ENCODE measurements at regions not wholly inside any gene's neighbourhood (a gene's known extent, or its start where the extent isn't known, plus 50 kb on each side); places are given as distances from the start of the nearest gene placed in this dataset.

DNA sequence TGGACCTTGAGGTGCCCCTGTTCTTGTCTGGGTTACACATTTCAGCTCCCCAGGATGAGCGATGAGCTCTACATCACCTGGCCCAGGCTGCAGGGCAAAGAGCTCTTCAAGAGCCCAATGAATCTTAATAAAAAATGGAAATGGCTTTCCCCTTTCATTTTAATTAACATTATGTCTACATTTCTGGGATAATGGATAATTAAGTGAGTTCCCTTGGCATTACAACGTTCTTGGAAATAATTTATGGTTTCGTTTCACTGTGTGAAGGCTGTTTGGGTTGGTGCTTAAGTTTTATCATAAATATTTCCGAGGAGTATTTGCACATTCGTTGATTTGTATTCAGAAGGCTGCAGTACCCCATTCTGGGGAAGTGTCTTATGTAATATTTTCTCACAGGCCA is 678.3 kb upstream of the EEF2KMT start:
- Histone ChIP-seq H2AFZ (ENCODE audit: low read depth, low read length) (no peak overlapping the region), H3K27ac (ENCODE audit: low read length) (no peak overlapping the region), H4K20me1 (ENCODE audit: insufficient read depth, low read length) (no peaks in the 10 kb centered on the region), H3K4me3 (ENCODE audit: low read length) (no peak overlapping the region), H3K27me3 (ENCODE audit: low read depth, low read length) (no peaks in the 10 kb centered on the region), H3K4me2 (ENCODE audit: low read length) (no peak overlapping the region), H3K79me2 (ENCODE audit: low read length) (no peaks in the 10 kb centered on the region), H3K4me1 (ENCODE audit: low read length) (no peaks in the 10 kb centered on the region), H3K9me3 (ENCODE audit: insufficient read depth, low read length) (no peaks in the 10 kb centered on the region), H3K36me3 (replicated peaks; ENCODE audit: low read depth, low read length) (no peaks in the 10 kb centered on the region), H3K9ac (ENCODE audit: low read length) (no peak overlapping the region)
- no peak for TF ChIP-seq EZH2phosphoT487 (IDR thresholded peaks at IDR 0.05; ENCODE audit: low read depth)
- TF ChIP-seq, protein P1, sequence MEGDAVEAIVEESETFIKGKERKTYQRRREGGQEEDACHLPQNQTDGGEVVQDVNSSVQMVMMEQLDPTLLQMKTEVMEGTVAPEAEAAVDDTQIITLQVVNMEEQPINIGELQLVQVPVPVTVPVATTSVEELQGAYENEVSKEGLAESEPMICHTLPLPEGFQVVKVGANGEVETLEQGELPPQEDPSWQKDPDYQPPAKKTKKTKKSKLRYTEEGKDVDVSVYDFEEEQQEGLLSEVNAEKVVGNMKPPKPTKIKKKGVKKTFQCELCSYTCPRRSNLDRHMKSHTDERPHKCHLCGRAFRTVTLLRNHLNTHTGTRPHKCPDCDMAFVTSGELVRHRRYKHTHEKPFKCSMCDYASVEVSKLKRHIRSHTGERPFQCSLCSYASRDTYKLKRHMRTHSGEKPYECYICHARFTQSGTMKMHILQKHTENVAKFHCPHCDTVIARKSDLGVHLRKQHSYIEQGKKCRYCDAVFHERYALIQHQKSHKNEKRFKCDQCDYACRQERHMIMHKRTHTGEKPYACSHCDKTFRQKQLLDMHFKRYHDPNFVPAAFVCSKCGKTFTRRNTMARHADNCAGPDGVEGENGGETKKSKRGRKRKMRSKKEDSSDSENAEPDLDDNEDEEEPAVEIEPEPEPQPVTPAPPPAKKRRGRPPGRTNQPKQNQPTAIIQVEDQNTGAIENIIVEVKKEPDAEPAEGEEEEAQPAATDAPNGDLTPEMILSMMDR (IDR thresholded peaks at IDR 0.05; ENCODE audit: low read depth, low read length): no peak

DNA sequence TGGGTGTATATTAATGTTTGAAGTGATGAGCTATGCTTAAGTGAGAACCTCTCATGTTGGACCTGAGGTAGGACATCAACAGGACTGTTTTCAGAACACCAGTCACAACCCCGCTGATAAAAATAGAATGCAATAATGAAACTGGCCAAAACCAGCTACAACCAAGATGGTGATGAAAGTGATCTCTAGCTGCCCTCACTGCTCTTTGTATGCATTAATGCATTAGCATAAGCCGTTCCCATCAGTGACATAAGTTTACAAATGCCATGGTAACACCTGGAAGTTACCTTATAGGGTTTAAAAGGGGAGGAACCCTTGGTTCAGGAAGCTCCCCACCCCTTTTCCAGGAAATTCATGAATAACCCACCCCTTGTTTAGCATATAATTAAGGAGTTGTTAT is 672.5 kb upstream of the EEF2KMT start:
- no peak overlapping the region for H3K4me2 ChIP-seq (ENCODE audit: low read length)
- H3K4me1 ChIP-seq (ENCODE audit: low read length): no peaks in the 10 kb centered on the region
- TF ChIP-seq EZH2phosphoT487 (IDR thresholded peaks at IDR 0.05; ENCODE audit: low read depth): no peak
- no peak overlapping the region for H3K9ac ChIP-seq (ENCODE audit: low read length)
- H3K4me3 ChIP-seq (ENCODE audit: low read length): no peak overlapping the region
- H3K27me3 ChIP-seq (ENCODE audit: low read depth, low read length): no peaks in the 10 kb centered on the region
- H3K27ac ChIP-seq (ENCODE audit: low read length): no peak overlapping the region
- no peaks in the 10 kb centered on the region for H3K36me3 ChIP-seq (replicated peaks; ENCODE audit: low read depth, low read length)
- H3K79me2 ChIP-seq (ENCODE audit: low read length): no peaks in the 10 kb centered on the region
- H2AFZ ChIP-seq (ENCODE audit: low read depth, low read length): no peak overlapping the region
- no peaks in the 10 kb centered on the region for H3K9me3 ChIP-seq (ENCODE audit: insufficient read depth, low read length)
- H4K20me1 ChIP-seq (ENCODE audit: insufficient read depth, low read length): no peaks in the 10 kb centered on the region

- no peaks in the 10 kb centered on the region for H3K79me2 ChIP-seq (ENCODE audit: low read length)
Observed at GRCh38 chr16:5769513-5769912, 671.9 kb upstream of the EEF2KMT start.

DNA sequence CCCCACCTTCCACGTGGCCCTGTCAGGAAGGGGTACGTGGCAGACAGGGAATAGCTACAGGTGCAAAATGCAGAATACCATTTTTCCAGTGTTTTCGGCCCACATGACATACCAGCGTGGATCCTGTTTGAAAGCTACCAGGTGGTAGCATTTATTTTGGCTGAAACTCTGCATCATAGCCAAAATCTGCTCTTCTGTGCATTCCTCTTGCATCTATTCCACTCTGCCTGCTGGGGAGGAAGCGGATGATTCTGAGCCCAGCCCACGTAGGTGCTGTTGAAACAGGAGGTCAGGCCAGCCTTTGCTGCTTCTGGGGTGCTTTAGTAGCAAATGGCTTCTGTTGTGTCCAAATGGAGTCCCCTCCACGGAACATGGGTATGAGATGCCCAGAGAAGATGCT is 670.9 kb upstream of the EEF2KMT start:
- Histone ChIP-seq H3K4me3 (ENCODE audit: low read length) (no peak overlapping the region), H3K27ac (ENCODE audit: low read length) (no peak overlapping the region), H3K9ac (ENCODE audit: low read length) (no peak overlapping the region), H2AFZ (ENCODE audit: low read depth, low read length) (no peak overlapping the region), H3K4me1 (ENCODE audit: low read length) (no peaks in the 10 kb centered on the region), H3K79me2 (ENCODE audit: low read length) (no peaks in the 10 kb centered on the region), H3K9me3 (ENCODE audit: insufficient read depth, low read length) (no peaks in the 10 kb centered on the region), H3K4me2 (ENCODE audit: low read length) (no peak overlapping the region), H4K20me1 (ENCODE audit: insufficient read depth, low read length) (no peaks in the 10 kb centered on the region), H3K36me3 (replicated peaks; ENCODE audit: low read depth, low read length) (no peaks in the 10 kb centered on the region), H3K27me3 (ENCODE audit: low read depth, low read length) (no peaks in the 10 kb centered on the region)
- TF ChIP-seq EZH2phosphoT487 (IDR thresholded peaks at IDR 0.05; ENCODE audit: low read depth): no peak
- TF ChIP-seq, protein P1 (IDR thresholded peaks at IDR 0.05; ENCODE audit: low read depth, low read length): no peak

More at GRCh38 chr16:5769513-5769912, 671.9 kb upstream of the EEF2KMT start:
- no peaks in the 10 kb centered on the region for H4K20me1 ChIP-seq (ENCODE audit: insufficient read depth, low read length)
- H3K27ac ChIP-seq (ENCODE audit: low read length): no peak overlapping the region
- no peaks in the 10 kb centered on the region for H3K36me3 ChIP-seq (replicated peaks; ENCODE audit: low read depth, low read length)
- no peak overlapping the region for H3K9ac ChIP-seq (ENCODE audit: low read length)
- no peak overlapping the region for H2AFZ ChIP-seq (ENCODE audit: low read depth, low read length)
- no peaks in the 10 kb centered on the region for H3K4me1 ChIP-seq (ENCODE audit: low read length)
- H3K4me2 ChIP-seq (ENCODE audit: low read length): no peak overlapping the region
- H3K4me3 ChIP-seq (ENCODE audit: low read length): no peak overlapping the region
- no peaks in the 10 kb centered on the region for H3K27me3 ChIP-seq (ENCODE audit: low read depth, low read length)
- TF ChIP-seq, protein P1 (IDR thresholded peaks at IDR 0.05; ENCODE audit: low read depth, low read length): no peak
- no peak for TF ChIP-seq EZH2phosphoT487 (IDR thresholded peaks at IDR 0.05; ENCODE audit: low read depth)
- no peaks in the 10 kb centered on the region for H3K9me3 ChIP-seq (ENCODE audit: insufficient read depth, low read length)

DNA sequence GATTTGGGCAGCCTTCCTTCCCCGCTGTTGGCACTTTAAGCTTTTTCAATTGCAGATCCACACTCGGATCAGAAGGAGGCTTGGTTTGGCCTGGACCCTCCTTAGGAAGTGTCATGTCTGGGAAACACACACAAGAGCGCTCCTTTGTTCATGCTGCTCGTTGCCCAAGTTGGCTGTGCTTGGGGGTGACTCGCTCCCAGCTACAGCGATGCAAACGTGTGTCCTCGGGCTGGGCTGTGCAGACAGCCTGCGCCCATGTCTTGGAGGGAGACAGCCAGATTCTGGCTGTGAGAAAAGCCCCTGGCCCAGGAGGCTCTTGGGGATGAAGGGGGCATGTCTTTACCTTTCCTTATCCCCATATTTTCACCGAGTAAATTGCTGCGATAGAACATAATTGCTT is 665.6 kb upstream of the EEF2KMT start:
- Histone ChIP-seq H3K36me3 (replicated peaks; ENCODE audit: low read depth, low read length) (no peaks in the 10 kb centered on the region), H3K4me1 (ENCODE audit: low read length) (no peaks in the 10 kb centered on the region), H3K27ac (ENCODE audit: low read length) (no peak overlapping the region), H3K4me3 (ENCODE audit: low read length) (no peak overlapping the region), H3K9ac (ENCODE audit: low read length) (no peak overlapping the region), H3K4me2 (ENCODE audit: low read length) (no peak overlapping the region), H3K9me3 (ENCODE audit: insufficient read depth, low read length) (no peaks in the 10 kb centered on the region), H3K79me2 (ENCODE audit: low read length) (no peaks in the 10 kb centered on the region), H3K27me3 (ENCODE audit: low read depth, low read length) (no peaks in the 10 kb centered on the region), H4K20me1 (ENCODE audit: insufficient read depth, low read length) (no peaks in the 10 kb centered on the region), H2AFZ (ENCODE audit: low read depth, low read length) (no peak overlapping the region)
- TF ChIP-seq EZH2phosphoT487 (IDR thresholded peaks at IDR 0.05; ENCODE audit: low read depth): no peak
- TF ChIP-seq, protein P1 (IDR thresholded peaks at IDR 0.05; ENCODE audit: low read depth, low read length): no peak
